ENCODE measurements at regions not wholly inside any gene's neighbourhood (a gene's known extent, or its start where the extent isn't known, plus 50 kb on each side); places are given as distances from the start of the nearest gene placed in this dataset.

DNA sequence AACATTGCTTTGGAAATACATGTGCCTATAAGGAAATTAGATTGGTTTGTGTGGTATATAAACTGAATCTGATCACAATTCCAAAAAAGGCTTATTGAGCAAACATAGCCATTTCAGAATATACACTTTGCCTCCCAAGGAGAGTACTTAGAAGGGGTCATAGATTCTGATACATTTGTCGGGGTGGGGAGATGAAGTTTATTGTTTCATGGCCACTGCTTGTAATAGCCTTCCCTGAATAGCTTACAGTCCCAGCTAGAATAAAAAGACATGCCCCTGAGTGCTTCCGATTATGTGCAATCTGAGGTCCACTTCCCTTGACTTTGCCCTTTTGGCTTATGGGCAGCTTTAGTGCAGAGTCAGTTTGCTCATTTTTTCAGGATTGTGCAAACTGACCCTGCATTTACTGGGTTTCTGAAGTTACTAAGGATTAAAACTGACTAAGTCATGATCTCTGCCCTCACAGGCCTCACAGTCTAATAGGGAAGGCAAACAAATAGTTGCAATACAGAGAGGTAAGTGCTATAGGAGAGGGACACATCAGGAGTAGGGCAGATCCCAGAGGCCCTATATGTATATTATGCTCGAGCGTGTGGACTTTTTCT is 184.2 kb downstream of the BLID start:
- Histone ChIP-seq H3K9me3 (ENCODE audit: low read depth, low read length) (no peaks in the 10 kb centered on the region), H3K4me3 (no peak overlapping the region), H3K36me3 (ENCODE audit: insufficient read depth, low read length) (no peaks in the 10 kb centered on the region), H3K9ac (ENCODE audit: insufficient read length) (no peak overlapping the region), H3K27ac (no peak overlapping the region)
- no peak for DNase-seq (ENCODE audit: low read depth, low spot score)
- no peak for TF ChIP-seq EZH2 (IDR thresholded peaks at IDR 0.05)
- TF ChIP-seq FOXP2 (optimal IDR thresholded peaks at IDR 0.05; ENCODE audit: control extremely low read depth, extremely low read length, insufficient read depth) = no peak
- no peak for TF ChIP-seq POLR2AphosphoS5 (IDR thresholded peaks at IDR 0.05; ENCODE audit: borderline replicate concordance, low read depth, low read length)

DNA sequence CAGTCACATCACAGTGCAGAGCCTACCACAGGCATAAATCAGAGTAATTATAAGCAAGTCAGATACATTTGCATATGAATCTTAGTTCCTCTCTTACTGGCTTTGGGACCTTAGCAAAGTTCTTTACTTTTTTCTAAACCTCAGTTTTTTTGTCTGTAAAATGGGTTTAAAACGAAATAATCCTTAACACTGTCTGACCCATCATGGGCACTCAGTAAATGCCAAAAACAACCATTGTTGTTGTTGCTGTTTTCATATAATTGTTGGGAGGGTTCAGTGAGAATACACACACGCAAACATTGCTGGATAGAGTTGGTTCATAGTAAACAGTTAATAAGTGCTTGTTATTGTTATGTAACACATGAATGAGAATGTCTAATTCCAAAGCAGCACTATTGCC is 184.9 kb downstream of the BLID start:
- TF ChIP-seq FOXP2 (optimal IDR thresholded peaks at IDR 0.05; ENCODE audit: control extremely low read depth, extremely low read length, insufficient read depth) = no peak
- TF ChIP-seq EZH2 (IDR thresholded peaks at IDR 0.05) = no peak
- TF ChIP-seq POLR2AphosphoS5 (IDR thresholded peaks at IDR 0.05; ENCODE audit: borderline replicate concordance, low read depth, low read length) = no peak
- Histone ChIP-seq H3K36me3 (ENCODE audit: insufficient read depth, low read length) (no peaks in the 10 kb centered on the region), H3K9me3 (ENCODE audit: low read depth, low read length) (no peaks in the 10 kb centered on the region), H3K27ac (no peak overlapping the region), H3K4me3 (no peak overlapping the region), H3K9ac (ENCODE audit: insufficient read length) (no peak overlapping the region)
- no peak for DNase-seq (ENCODE audit: low read depth, low spot score)

DNA sequence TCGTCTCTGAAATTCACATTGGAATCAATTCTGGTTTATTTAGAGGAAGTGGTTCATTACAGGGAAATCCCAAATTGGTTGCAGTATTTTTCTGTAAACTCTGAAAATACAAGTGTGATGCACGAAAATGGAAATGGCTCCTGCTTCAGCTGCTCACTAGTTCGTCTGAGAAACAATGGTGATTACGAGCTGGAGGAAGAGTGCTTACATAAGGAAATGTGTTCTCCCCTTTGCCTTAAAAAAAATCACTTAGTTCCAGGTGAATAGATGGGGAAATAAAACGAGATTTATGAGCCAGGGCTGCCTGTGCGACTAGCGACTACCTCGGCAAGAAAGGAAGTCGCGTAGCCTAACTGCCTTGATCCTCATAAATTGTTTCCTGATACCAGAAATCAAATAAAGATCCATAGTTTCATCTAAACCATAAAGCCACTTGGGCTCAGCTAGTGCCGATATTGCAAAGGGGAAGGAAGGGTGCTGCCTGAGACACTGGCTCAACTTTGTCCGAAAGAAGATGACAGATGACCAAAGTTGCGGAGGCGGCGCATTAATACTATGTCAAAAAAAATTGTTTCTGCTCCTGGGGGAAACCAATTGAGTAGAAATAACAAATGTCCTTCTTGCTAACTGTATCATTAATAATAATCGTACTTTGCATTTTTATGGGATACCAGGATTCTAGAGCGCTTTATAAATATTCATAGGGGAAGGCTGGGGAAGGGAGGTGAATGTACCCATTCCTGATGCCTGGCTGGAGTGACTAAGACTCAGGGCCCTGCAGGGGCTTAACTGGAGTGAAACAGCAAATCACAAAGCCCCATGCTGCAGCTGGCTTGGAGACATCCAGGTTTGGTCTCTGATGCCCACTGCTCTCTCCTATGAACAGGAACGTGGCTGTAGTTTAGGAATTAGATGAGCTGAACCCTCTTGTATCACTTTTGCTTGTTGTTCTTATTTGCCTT is 185.7 kb downstream of the BLID start:
- Histone ChIP-seq H3K4me3 (peak overlapping the region; percentile 64), H3K9ac (ENCODE audit: insufficient read length) (no peak overlapping the region), H3K27ac (no peak overlapping the region), H3K9me3 (ENCODE audit: low read depth, low read length) (no peaks in the 10 kb centered on the region), H3K36me3 (ENCODE audit: insufficient read depth, low read length) (no peaks in the 10 kb centered on the region)
- TF ChIP-seq EZH2 (IDR thresholded peaks at IDR 0.05) (no peak), POLR2AphosphoS5 (IDR thresholded peaks at IDR 0.05; ENCODE audit: borderline replicate concordance, low read depth, low read length) (no peak), FOXP2 (optimal IDR thresholded peaks at IDR 0.05; ENCODE audit: control extremely low read depth, extremely low read length, insufficient read depth) (no peak)
- DNase-seq (ENCODE audit: low read depth, low spot score) = no peak

DNA sequence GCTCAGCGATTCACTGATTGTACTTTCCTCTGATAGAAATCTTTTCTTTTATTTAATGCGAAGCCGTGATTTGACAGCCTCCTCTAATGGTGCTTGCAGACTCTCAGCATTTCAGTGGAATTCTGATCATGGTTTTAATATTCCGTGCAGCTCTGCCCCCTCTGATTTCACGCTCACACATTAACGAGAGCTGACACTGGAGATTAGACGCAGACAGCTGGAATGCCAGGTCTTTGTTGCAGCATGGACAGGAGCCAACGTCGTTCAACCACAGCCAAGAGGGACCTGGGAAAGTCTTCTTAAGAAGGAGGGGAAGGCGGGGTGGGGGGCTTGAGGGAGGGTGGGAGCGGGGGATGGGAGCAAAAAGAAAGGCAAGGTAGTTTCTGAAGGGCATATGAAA is 186.4 kb downstream of the BLID start:
- peak overlapping the region; percentile 64 for H3K4me3 ChIP-seq
- no peaks in the 10 kb centered on the region for H3K9me3 ChIP-seq (ENCODE audit: low read depth, low read length)
- no peak overlapping the region for H3K27ac ChIP-seq
- H3K36me3 ChIP-seq (ENCODE audit: insufficient read depth, low read length) = no peaks in the 10 kb centered on the region
- no peak overlapping the region for H3K9ac ChIP-seq (ENCODE audit: insufficient read length)
- DNase-seq (ENCODE audit: low read depth, low spot score) = no peak
- TF ChIP-seq POLR2AphosphoS5 (IDR thresholded peaks at IDR 0.05; ENCODE audit: borderline replicate concordance, low read depth, low read length) = no peak
- no peak for TF ChIP-seq FOXP2 (optimal IDR thresholded peaks at IDR 0.05; ENCODE audit: control extremely low read depth, extremely low read length, insufficient read depth)
- no peak for TF ChIP-seq EZH2 (IDR thresholded peaks at IDR 0.05)

DNA sequence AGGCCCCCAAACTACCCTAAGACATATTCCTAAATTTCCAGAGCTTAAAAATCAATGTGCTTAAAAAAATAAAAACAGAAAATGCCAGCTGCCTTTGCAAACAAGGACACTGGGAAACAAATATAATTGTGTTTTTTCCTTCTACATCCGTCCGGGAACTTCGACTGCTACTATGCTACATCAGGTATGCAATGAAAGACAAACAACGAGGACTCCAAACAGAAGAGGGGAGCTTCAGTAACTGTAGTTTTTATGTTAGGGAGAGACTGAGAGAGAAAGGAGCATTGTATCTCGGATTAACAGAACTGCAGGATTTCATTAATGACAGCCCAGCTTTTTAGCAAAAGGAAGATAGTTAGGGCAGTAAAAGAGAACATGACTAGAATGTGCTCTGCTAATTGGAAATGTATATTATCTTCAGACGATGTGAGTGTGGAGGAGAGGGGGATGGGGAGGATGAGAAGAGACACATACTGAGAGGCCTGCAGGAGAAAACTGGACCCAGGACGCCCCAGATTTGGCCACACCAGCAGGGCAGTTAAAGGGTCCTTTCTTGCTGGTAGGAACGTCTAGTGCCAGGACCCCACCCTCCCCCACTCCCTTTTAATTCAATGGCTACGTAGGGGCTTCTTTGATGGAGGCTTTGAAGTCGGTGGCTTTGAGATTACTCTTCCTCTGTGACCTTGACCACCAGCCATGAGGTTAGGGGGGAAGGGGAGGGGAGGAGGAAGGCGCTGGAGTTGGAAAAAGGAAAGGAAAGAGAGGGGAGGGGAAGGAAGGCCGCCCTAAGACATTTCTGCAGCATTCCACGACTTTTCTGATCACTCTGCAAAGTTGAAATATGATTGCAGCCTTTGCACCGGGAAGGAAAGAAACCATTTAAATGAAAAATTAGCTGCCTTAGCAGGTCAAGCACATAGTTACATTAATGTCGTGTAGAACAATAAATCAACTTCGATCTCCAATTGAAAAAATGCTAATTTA is 187.1 kb downstream of the BLID start:
- Histone ChIP-seq H3K4me3 (peak overlapping the region; percentile 64), H3K9me3 (ENCODE audit: low read depth, low read length) (no peaks in the 10 kb centered on the region), H3K27ac (no peak overlapping the region), H3K36me3 (ENCODE audit: insufficient read depth, low read length) (no peaks in the 10 kb centered on the region), H3K9ac (ENCODE audit: insufficient read length) (no peak overlapping the region)
- no peak for TF ChIP-seq FOXP2 (optimal IDR thresholded peaks at IDR 0.05; ENCODE audit: control extremely low read depth, extremely low read length, insufficient read depth)
- TF ChIP-seq POLR2AphosphoS5 (IDR thresholded peaks at IDR 0.05; ENCODE audit: borderline replicate concordance, low read depth, low read length) = no peak
- no peak for TF ChIP-seq EZH2 (IDR thresholded peaks at IDR 0.05)
- DNase-seq (ENCODE audit: low read depth, low spot score) = no peak

DNA sequence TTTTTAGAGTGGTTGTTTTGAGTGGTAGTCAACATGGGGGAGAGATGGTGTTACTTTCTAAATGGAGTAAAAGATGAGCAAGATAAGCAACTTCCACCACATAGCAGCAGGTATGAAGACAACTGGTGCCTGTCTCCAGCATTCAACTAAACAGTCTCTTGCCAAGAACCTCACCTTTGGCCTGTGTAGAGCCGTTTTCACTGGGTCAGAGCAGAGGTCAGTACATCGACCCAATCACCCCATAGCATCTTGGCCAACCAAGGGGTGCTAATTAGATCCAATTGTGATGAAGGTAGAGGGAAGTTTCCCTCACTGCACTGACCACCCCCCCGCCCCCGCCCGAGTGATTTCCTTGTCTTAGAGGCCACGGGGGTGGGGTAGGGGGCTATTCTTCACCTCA is 188.2 kb downstream of the BLID start:
- Histone ChIP-seq H3K27ac (no peak overlapping the region), H3K36me3 (ENCODE audit: insufficient read depth, low read length) (no peaks in the 10 kb centered on the region), H3K4me3 (no peak overlapping the region), H3K9me3 (ENCODE audit: low read depth, low read length) (no peaks in the 10 kb centered on the region), H3K9ac (ENCODE audit: insufficient read length) (no peak overlapping the region)
- no peak for DNase-seq (ENCODE audit: low read depth, low spot score)
- TF ChIP-seq POLR2AphosphoS5 (IDR thresholded peaks at IDR 0.05; ENCODE audit: borderline replicate concordance, low read depth, low read length) = no peak

DNA sequence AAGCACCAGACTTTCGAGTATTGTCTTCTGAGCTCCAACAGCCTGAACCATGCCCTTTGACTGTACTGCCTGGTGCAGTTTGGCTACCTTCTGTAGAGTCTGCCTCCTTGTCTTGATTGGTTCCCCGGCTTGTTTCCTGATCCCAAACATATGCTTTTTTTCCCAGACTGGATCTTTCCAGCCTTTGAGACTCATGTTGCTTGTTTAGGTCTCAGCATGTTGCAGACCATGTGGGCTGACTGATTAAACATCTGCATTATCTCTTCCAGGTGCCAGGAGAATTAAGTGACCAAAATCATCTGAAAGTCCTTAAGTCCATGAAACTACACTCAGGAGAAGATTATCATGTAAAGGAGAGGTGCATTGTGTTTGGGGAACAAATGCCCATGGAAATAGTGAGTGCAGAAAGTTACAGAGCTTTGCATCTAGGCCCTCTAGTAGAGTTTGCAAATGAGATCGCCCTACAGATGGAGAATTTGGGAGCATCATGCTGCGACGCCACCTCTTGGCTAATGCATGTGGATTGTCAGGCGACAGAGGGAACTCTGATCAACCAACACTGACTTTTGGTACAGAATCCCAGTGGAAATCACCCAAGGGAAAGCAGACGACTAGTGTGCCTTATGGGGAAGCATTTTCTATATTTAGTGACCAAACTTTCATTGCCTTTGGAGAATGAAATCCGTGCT is 188.8 kb downstream of the BLID start:
- DNase-seq (ENCODE audit: low read depth, low spot score) = no peak
- H3K4me3 ChIP-seq = no peak overlapping the region
- H3K27ac ChIP-seq = no peak overlapping the region
- no peaks in the 10 kb centered on the region for H3K36me3 ChIP-seq (ENCODE audit: insufficient read depth, low read length)
- no peak for TF ChIP-seq POLR2AphosphoS5 (IDR thresholded peaks at IDR 0.05; ENCODE audit: borderline replicate concordance, low read depth, low read length)
- no peak for TF ChIP-seq EZH2 (IDR thresholded peaks at IDR 0.05)
- TF ChIP-seq FOXP2 (optimal IDR thresholded peaks at IDR 0.05; ENCODE audit: control extremely low read depth, extremely low read length, insufficient read depth) = no peak
- no peaks in the 10 kb centered on the region for H3K9me3 ChIP-seq (ENCODE audit: low read depth, low read length)
- H3K9ac ChIP-seq (ENCODE audit: insufficient read length) = no peak overlapping the region

All from SK-N-MC (cell line).